DOHH2 (cell line): ENCODE measurements at regions not wholly inside any gene's neighbourhood (a gene's known extent, or its start where the extent isn't known, plus 50 kb on each side); places are given as distances from the start of the nearest gene placed in this dataset.

Experiments used
- CTCF ChIP-seq: fragments of 200-600 bp; sonication (generic); IDR thresholded peaks from one replicate; pipeline ENCODE4 v1.5.1; 2014; ENCODE audit warnings: antibody characterized with exemption, mild to moderate bottlenecking, low read depth, low read length; ENCODE audit not compliant: poor library complexity, severe bottlenecking
- EZH2phosphoT487 ChIP-seq: fragments of 200-600 bp; sonication (generic); IDR thresholded peaks from 2 replicates; pipeline ENCODE4 v1.6.1; 2017; ENCODE audit warnings: borderline replicate concordance, mild to moderate bottlenecking, antibody characterized with exemption, low read length, moderate library complexity, mixed read lengths

- TF ChIP-seq CTCF, result no peak
- no peak for TF ChIP-seq EZH2phosphoT487
Observed at GRCh38 chr15:25179673-25180511, 225.1 kb downstream of the SNRPN start.
